WERI-Rb-1 (cell line): ENCODE measurements at regions not wholly inside any gene's neighbourhood (a gene's known extent, or its start where the extent isn't known, plus 50 kb on each side); places are given as distances from the start of the nearest gene placed in this dataset.

Source experiments
- DNase-seq: peaks from one replicate; pipeline ENCODE4 v3.0.0-alpha.2; 2020
- H3K27ac ChIP-seq: fragments of 250-450 bp; sonication (Bioruptor Pico); 2 replicates; pipeline ENCODE4 v1.5.1; 2020; ENCODE audit warnings: mild to moderate bottlenecking, moderate library complexity
- H3K27me3 ChIP-seq: fragments of 250-450 bp; sonication (Bioruptor Pico); 2 replicates; pipeline ENCODE4 v1.5.1; 2021; ENCODE audit warnings: mild to moderate bottlenecking, low read depth, moderate library complexity; ENCODE audit not compliant: insufficient read depth, severe bottlenecking
- H3K36me3 ChIP-seq: fragments of 250-450 bp; sonication (Bioruptor Pico); 2 replicates; pipeline ENCODE4 v1.5.1; 2020; ENCODE audit warnings: mild to moderate bottlenecking, moderate library complexity
- H3K4me3 ChIP-seq: 2 replicates; pipeline ENCODE4 v1.5.1; 2011; ENCODE audit warnings: low read depth, mild to moderate bottlenecking, control low read depth, low read length
- H3K9me3 ChIP-seq: fragments of 250-450 bp; sonication (Bioruptor Pico); 2 replicates; pipeline ENCODE4 v1.5.1; 2021; ENCODE audit warnings: mild to moderate bottlenecking, moderate library complexity; ENCODE audit not compliant: severe bottlenecking
- TF ChIP-seq, protein P1 (sequence below): IDR thresholded peaks from 2 replicates; pipeline ENCODE4 v1.5.1; 2011; ENCODE audit warnings: low read depth, mild to moderate bottlenecking, control low read depth, inconsistent platforms, low read length

DNA sequence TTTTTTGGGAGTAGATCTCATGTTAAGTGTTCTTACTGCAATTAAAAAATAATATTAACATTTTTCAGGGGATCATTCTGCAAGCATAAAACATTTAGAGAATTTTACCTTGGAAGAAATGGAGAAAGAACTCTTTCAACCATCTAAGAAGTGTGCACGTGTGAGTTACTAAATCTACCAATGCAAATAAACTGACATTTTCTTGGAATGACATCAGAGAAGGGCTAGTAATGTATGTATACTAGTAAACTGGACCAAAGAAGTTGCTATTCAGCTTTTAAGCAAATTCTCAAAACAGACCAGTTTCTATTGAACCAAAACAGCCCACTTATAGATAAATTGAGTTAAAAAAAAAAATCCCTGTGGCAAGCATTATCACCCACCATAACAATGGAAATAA is 191.2 kb downstream of the BTBD3 start:
- Histone ChIP-seq H3K36me3 (no peaks in the 10 kb centered on the region), H3K4me3 (no peak overlapping the region), H3K27me3 (no peaks in the 10 kb centered on the region), H3K9me3 (no peaks in the 10 kb centered on the region), H3K27ac (no peak overlapping the region)
- TF ChIP-seq, protein P1, sequence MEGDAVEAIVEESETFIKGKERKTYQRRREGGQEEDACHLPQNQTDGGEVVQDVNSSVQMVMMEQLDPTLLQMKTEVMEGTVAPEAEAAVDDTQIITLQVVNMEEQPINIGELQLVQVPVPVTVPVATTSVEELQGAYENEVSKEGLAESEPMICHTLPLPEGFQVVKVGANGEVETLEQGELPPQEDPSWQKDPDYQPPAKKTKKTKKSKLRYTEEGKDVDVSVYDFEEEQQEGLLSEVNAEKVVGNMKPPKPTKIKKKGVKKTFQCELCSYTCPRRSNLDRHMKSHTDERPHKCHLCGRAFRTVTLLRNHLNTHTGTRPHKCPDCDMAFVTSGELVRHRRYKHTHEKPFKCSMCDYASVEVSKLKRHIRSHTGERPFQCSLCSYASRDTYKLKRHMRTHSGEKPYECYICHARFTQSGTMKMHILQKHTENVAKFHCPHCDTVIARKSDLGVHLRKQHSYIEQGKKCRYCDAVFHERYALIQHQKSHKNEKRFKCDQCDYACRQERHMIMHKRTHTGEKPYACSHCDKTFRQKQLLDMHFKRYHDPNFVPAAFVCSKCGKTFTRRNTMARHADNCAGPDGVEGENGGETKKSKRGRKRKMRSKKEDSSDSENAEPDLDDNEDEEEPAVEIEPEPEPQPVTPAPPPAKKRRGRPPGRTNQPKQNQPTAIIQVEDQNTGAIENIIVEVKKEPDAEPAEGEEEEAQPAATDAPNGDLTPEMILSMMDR: no peak
- no peak for DNase-seq

DNA sequence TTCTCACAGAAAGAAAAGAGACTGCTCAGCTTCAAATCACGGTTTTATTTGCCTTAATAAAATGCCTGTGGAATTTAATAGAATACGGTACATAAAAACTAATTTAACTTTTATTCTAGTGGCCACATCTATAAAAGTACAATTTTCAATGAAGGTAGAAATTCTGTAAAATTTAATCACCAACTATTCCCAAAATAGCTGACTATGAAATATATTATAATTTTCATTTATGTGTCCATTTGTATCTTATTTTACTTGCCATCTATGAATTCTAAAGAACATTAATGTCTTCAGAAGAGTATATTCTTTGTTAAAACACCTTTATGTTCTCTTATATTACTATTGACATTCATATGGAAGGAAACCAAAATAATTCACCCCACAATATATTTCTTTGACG is 192.6 kb downstream of the BTBD3 start:
- no peak overlapping the region for H3K27ac ChIP-seq
- DNase-seq: no peak

GRCh38 chr20:12110711-12111110 is 193.0 kb downstream of the BTBD3 start:
- Histone ChIP-seq H3K36me3 (no peaks in the 10 kb centered on the region), H3K27me3 (no peaks in the 10 kb centered on the region), H3K4me3 (no peak overlapping the region), H3K9me3 (no peaks in the 10 kb centered on the region), H3K27ac (no peak overlapping the region)
- no peak for DNase-seq
- TF ChIP-seq, protein P1: no peak

More for the DNA sequence above, 192.6 kb downstream of the BTBD3 start:
- no peaks in the 10 kb centered on the region for H3K27me3 ChIP-seq
- H3K36me3 ChIP-seq: no peaks in the 10 kb centered on the region
- TF ChIP-seq, protein P1: no peak
- H3K4me3 ChIP-seq: no peak overlapping the region
- H3K9me3 ChIP-seq: no peaks in the 10 kb centered on the region

GRCh38 chr20:12111431-12112088 is 193.9 kb downstream of the BTBD3 start:
- H3K27ac ChIP-seq: no peak overlapping the region
- no peak for DNase-seq

DNA sequence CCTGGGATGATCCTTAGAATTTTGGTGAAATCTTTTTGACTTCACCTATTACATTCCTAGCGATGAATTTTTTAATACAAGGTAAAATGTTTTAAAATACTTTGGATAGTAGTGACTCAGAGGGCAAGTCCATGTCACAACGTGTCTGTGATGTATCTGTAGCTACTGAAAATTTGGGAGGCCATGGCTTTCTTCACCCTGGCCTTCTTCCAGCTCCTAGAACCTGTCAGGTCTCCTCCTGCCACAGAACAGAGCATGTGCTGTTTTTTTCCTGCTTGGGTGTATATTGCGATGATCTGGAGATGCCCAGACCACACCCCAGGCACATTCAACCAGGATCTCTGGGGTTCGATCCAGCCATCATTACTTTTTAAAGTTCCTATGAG is 194.4 kb downstream of the BTBD3 start:
- Histone ChIP-seq H3K27ac (no peak overlapping the region), H3K27me3 (no peaks in the 10 kb centered on the region), H3K9me3 (no peaks in the 10 kb centered on the region), H3K4me3 (no peak overlapping the region), H3K36me3 (no peaks in the 10 kb centered on the region)
- no peak for DNase-seq
- TF ChIP-seq, protein P1: no peak

More at GRCh38 chr20:12111431-12112088, 193.9 kb downstream of the BTBD3 start:
- Histone ChIP-seq H3K4me3 (no peak overlapping the region), H3K36me3 (no peaks in the 10 kb centered on the region), H3K9me3 (no peaks in the 10 kb centered on the region), H3K27me3 (no peaks in the 10 kb centered on the region)
- TF ChIP-seq, protein P1: no peak

DNA sequence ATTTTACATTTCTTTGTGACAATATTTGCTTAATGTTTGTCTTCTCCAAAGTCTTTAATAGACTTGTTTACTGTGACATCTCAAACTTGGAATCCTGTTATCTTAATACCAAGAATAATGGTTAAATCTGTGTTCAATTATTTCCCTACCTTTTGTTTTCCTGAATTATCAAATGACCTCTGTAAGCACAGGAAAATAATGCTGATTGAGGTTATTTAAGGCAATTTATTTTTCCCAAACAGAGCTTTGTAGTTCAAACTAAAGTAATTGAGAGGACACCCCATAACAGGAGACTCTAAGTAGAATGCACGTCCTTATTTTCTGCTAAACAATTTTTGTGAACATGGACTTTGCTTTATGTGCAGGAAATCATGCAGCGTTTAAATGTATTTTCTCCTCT is 195.0 kb downstream of the BTBD3 start:
- no peaks in the 10 kb centered on the region for H3K9me3 ChIP-seq
- no peak overlapping the region for H3K27ac ChIP-seq
- H3K4me3 ChIP-seq: no peak overlapping the region
- DNase-seq: no peak
- H3K36me3 ChIP-seq: no peaks in the 10 kb centered on the region
- no peaks in the 10 kb centered on the region for H3K27me3 ChIP-seq
- TF ChIP-seq, protein P1: no peak
